Heart left ventricle (tissue), 16 donors: ENCODE measurements at regions not wholly inside any gene's neighbourhood (a gene's known extent, or its start where the extent isn't known, plus 50 kb on each side); places are given as distances from the start of the nearest gene placed in this dataset.

Experiments
- ATAC-seq, 4 donors: fragments of 200-7000 bp; cut with Tn5 transposase; one replicate each; pipeline ENCODE4 v1.9.1; 2020 to 2022; ENCODE audit warnings: moderate library complexity in 4 of 4, mild to moderate bottlenecking in 3 of 4, moderate number of reproducible peaks in 1 of 4
- DNase-seq, 5 donors: peaks; one replicate each; pipeline ENCODE4 v3.0.0-alpha.2; 2020
- H3K27ac ChIP-seq, 12 donors: fragments of 200-600 bp; sonication (generic) in 4 of 12; one replicate each; pipeline versions ENCODE4 v1.5.0 to v1.8.0; 2016 to 2022; ENCODE audit warnings: mild to moderate bottlenecking in 2 of 12
- H3K27me3 ChIP-seq, 9 donors: fragments of 200-600 bp; sonication (generic) in 2 of 9; one replicate each; pipeline versions ENCODE4 v1.5.1 to v1.8.0; 2016 to 2022; ENCODE audit warnings: mild to moderate bottlenecking in 3 of 9
- H3K36me3 ChIP-seq, 9 donors: fragments of 200-600 bp; sonication (generic) in 2 of 9; one replicate each; pipeline versions ENCODE4 v1.5.0 to v1.8.0; 2018 to 2022; ENCODE audit warnings: mild to moderate bottlenecking in 2 of 9
- H3K4me1 ChIP-seq, 12 donors: fragments of 200-600 bp; sonication (generic) in 4 of 12; one replicate each; pipeline versions ENCODE4 v1.5.0 to v1.8.0; 2016 to 2022; ENCODE audit warnings: mild to moderate bottlenecking in 3 of 12
- H3K4me3 ChIP-seq, 12 donors: fragments of 200-600 bp; sonication (generic) in 4 of 12; one replicate each; pipeline versions ENCODE4 v1.5.0 to v1.8.0; 2017 to 2022; ENCODE audit warnings: mild to moderate bottlenecking in 9 of 12, moderate library complexity in 4 of 12
- H3K9me3 ChIP-seq, 12 donors: fragments of 200-600 bp; sonication (generic) in 4 of 12; one replicate each; pipeline versions ENCODE4 v1.5.0 to v1.8.0; 2016 to 2022; ENCODE audit warnings: mild to moderate bottlenecking in 1 of 12
- CTCF ChIP-seq, 12 donors: fragments of 200-600 bp; sonication (generic) in 4 of 12; IDR thresholded peaks; one replicate each; pipeline versions ENCODE4 v1.5.0 to v1.8.0; 2018 to 2022; ENCODE audit warnings: antibody characterized with exemption in 12 of 12, mild to moderate bottlenecking in 5 of 12
- POLR2A ChIP-seq, 2 donors: fragments of 450-650 bp; IDR thresholded peaks; one replicate each; pipeline ENCODE4 v1.6.1; 2017; ENCODE audit warnings: antibody characterized with exemption in 2 of 2, mild to moderate bottlenecking in 2 of 2, moderate library complexity in 2 of 2
- WGBS, 4 donors: extraction: QIAGEN DNeasy Blood & Tissue Kit in 2 of 4; methylation state at CpG; one replicate each; pipeline versions ENCODE4 v1.1.5 to v1.1.7; 2013 to 2018; 5-methylcytosine and 5-hydroxymethylcytosine counted together
- intact Hi-C, 10 donors: fragments of 100-400 bp; cut with DNase I; formaldehyde crosslinking; loops; one replicate each; pipeline versions ENCODE4 v1.11.1 to v1.14.2; 2022
- donor health status: ischemic (EF 13 %, LVEDD 7.1; RV severe dilation, severe dysfunction).
- donor health status: healthy with polysubstance abuse.
- donor health status: DM: no; HTN: yes; CAD: no.
- donor health status: DM: no; HTN: no; CAD: no.
- donor health status: ischemic (EF 25% LVEDD 6.9; RV normal size, moderate dysfunction).
- donor health status: ischemic (EF 25% LVEDD 5.7; RV mildly dilated, moderate dysfunction).
- donor health status: healthy.
- donor health status: DM: yes; HTN: yes; CAD: no.
- donor health status: ischemic (EF 35%, LVEDD 5.7; RV mildly dilated, moderate dysfunction).
- donor health status: nonischemic (EF 11% LVEDD 7.7; RV severe dilation, severe dysfunction).
- donor health status: DM: yes; HTN: yes; CAD: no.
- donor health status: PGD.
- donor health status: ischemic (EF 29% LVEDD 5.4; RV normal size, mild dysfunction).
- donor health status: nonischemic (EF 23%, LVEDD 6.1; RV moderate dilation, normal function).

- Histone ChIP-seq H3K4me1 (no peaks in the 10 kb centered on the region), H3K9me3 (peaks cover 0 to 4% (median 0%) of the 10 kb centered on the region in 12 donors), H3K4me3 (no peak overlapping the region), H3K27ac (no peak overlapping the region), H3K27me3 (peaks cover 0 to 7% (median 0%) of the 10 kb centered on the region in 9 donors), H3K36me3 (no peaks in the 10 kb centered on the region)
- DNase-seq (no peak), ATAC-seq (no peak)
- TF ChIP-seq POLR2A (IDR thresholded peaks at IDR 0.05) (no peak), CTCF (IDR thresholded peaks at IDR 0.05) (no peak)
- WGBS, 4 donors: 68 to 86% (median 77%) methylated on average over 5 of the region's 5 CpGs
- intact Hi-C loops: no loop called here
These were observed 82.8 kb upstream of the TMEM18 start for GRCh38 chr2:760001-760400.

GRCh38 chr2:758073-758820 is 81.0 kb upstream of the TMEM18 start:
- intact Hi-C loops: no loop called here
- TF ChIP-seq POLR2A (IDR thresholded peaks at IDR 0.05) (no peak), CTCF (IDR thresholded peaks at IDR 0.05) (no peak)
- WGBS, 4 donors: 77 to 79% (median 78%) methylated on average over 12 to 13 of the region's 13 CpGs
- Histone ChIP-seq H3K27me3 (peaks cover 0 to 10% (median 0%) of the 10 kb centered on the region in 9 donors), H3K27ac (no peak overlapping the region), H3K36me3 (no peaks in the 10 kb centered on the region), H3K9me3 (peaks cover 0 to 4% (median 0%) of the 10 kb centered on the region in 12 donors), H3K4me1 (no peaks in the 10 kb centered on the region), H3K4me3 (no peak overlapping the region)
- no peak for ATAC-seq
- no peak for DNase-seq

GRCh38 chr2:753123-753522 is 75.9 kb upstream of the TMEM18 start:
- TF ChIP-seq CTCF (IDR thresholded peaks at IDR 0.05) (no peak), POLR2A (IDR thresholded peaks at IDR 0.05) (no peak)
- Histone ChIP-seq H3K9me3 (peaks cover 0 to 4% (median 0%) of the 10 kb centered on the region in 12 donors), H3K27ac (no peak overlapping the region), H3K4me1 (no peaks in the 10 kb centered on the region), H3K36me3 (no peaks in the 10 kb centered on the region), H3K27me3 (peaks cover 0 to 17% (median 0%) of the 10 kb centered on the region in 9 donors), H3K4me3 (no peak overlapping the region)
- WGBS, 4 donors: 87 to 90% (median 89%) methylated on average over 7 of the region's 7 CpGs
- DNase-seq: no peak
- intact Hi-C loops: no loop called here
- no peak for ATAC-seq

GRCh38 chr2:751474-751873 is 74.3 kb upstream of the TMEM18 start:
- 79 to 82% (median 81%) methylated on average over 10 of the region's 10 CpGs for WGBS, 4 donors
- ATAC-seq: no peak

More at GRCh38 chr2:751474-751873, 74.3 kb upstream of the TMEM18 start:
- Histone ChIP-seq H3K27me3 (peaks cover 0 to 20% (median 0%) of the 10 kb centered on the region in 9 donors), H3K27ac (no peak overlapping the region), H3K36me3 (no peaks in the 10 kb centered on the region), H3K4me3 (no peak overlapping the region), H3K9me3 (no peaks in the 10 kb centered on the region), H3K4me1 (no peaks in the 10 kb centered on the region)
- TF ChIP-seq POLR2A (IDR thresholded peaks at IDR 0.05) (no peak), CTCF (IDR thresholded peaks at IDR 0.05) (no peak)
- no peak for DNase-seq
- intact Hi-C loops: no loop called here
